BJ (cell line): ENCODE measurements at regions not wholly inside any gene's neighbourhood (a gene's known extent, or its start where the extent isn't known, plus 50 kb on each side); places are given as distances from the start of the nearest gene placed in this dataset.

Experiments used
- CTCF ChIA-PET: fragments of 350-600 bp; formaldehyde crosslinking; extraction: SDS; loops from one replicate; lab custom pipeline; 2021; ENCODE audit warnings: antibody characterized with exemption, inconsistent platforms; lab: Yijun Ruan, JAX
- POLR2A ChIA-PET: fragments of 300-600 bp; sonication (Branson Sonifier 250); formaldehyde crosslinking; extraction: SDS; loops from one replicate; lab custom pipeline; 2021; ENCODE audit warnings: antibody characterized with exemption; lab: Charles Lee
- DNase-seq: peaks from one replicate; pipeline ENCODE4 v3.0.0-alpha.2; 2011; ENCODE audit warnings: low read depth
- H3K27me3 ChIP-seq: 2 replicates; pipeline ENCODE4 v1.6.0; 2011; ENCODE audit warnings: low read length; ENCODE audit not compliant: control insufficient read depth, insufficient read depth
- H3K36me3 ChIP-seq: 2 replicates; pipeline ENCODE4 v1.5.1; 2011; ENCODE audit warnings: low read length; ENCODE audit not compliant: control insufficient read depth, insufficient read depth
- H3K4me3 ChIP-seq: 2 replicates; pipeline ENCODE4 v1.5.1; 2011; ENCODE audit warnings: low read depth, mild to moderate bottlenecking, control low read depth, low read length
- TF ChIP-seq, protein P1 (sequence below): IDR thresholded peaks from 2 replicates; pipeline ENCODE4 v1.5.1; 2011; ENCODE audit warnings: low read depth, mild to moderate bottlenecking, control low read depth, inconsistent platforms, low read length, moderate library complexity; ENCODE audit not compliant: insufficient read depth

GRCh38 chr10:21340331-21340730, 185.2 kb downstream of the SKIDA1 start:
- Histone ChIP-seq H3K27me3 (no peaks in the 10 kb centered on the region), H3K4me3 (no peak overlapping the region), H3K36me3 (no peaks in the 10 kb centered on the region)
- ChIA-PET CTCF (interaction anchor here (1.1 kb wide), 1 partner anchor 62 kb away, joined by 3 read pairs; no protein-coding TSS in a partner anchor), POLR2A (no interaction called here)
- TF ChIP-seq, protein P1, sequence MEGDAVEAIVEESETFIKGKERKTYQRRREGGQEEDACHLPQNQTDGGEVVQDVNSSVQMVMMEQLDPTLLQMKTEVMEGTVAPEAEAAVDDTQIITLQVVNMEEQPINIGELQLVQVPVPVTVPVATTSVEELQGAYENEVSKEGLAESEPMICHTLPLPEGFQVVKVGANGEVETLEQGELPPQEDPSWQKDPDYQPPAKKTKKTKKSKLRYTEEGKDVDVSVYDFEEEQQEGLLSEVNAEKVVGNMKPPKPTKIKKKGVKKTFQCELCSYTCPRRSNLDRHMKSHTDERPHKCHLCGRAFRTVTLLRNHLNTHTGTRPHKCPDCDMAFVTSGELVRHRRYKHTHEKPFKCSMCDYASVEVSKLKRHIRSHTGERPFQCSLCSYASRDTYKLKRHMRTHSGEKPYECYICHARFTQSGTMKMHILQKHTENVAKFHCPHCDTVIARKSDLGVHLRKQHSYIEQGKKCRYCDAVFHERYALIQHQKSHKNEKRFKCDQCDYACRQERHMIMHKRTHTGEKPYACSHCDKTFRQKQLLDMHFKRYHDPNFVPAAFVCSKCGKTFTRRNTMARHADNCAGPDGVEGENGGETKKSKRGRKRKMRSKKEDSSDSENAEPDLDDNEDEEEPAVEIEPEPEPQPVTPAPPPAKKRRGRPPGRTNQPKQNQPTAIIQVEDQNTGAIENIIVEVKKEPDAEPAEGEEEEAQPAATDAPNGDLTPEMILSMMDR = no peak
- no peak for DNase-seq

DNA sequence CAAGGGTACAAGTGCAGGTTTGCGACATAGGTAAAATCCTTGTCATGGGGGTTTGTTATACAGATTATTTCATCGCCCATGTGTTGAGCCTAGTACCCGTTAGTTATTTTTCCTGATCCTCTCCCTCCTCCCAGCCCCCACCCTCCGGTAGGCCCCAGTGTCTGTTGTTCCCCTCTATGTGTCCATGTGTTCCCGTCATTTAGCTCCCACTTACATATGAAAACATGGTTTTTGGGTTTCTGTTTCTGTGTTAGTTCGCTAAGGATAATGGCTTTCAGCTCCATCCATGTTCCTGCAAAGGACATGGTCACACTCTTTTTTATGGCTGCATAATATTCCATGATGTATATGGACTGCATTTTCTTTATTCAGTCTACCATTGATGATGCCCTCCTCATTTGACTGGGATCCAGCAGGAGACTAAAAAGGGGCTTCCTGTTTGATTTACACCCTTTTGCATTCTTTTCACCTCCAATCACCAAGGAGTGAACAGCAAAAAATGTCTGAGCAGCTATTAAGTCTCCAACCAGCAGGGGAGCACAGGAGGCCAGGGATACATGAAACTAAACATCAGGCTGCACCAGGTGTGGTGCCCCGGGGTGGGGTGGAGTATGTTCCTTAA, 188.2 kb downstream of the SKIDA1 start:
- DNase-seq = no peak
- POLR2A ChIA-PET = no interaction called here
- no peaks in the 10 kb centered on the region for H3K27me3 ChIP-seq
- CTCF ChIA-PET = no interaction called here
- H3K36me3 ChIP-seq = no peaks in the 10 kb centered on the region
- TF ChIP-seq, protein P1 = no peak
- H3K4me3 ChIP-seq = no peak overlapping the region

DNA sequence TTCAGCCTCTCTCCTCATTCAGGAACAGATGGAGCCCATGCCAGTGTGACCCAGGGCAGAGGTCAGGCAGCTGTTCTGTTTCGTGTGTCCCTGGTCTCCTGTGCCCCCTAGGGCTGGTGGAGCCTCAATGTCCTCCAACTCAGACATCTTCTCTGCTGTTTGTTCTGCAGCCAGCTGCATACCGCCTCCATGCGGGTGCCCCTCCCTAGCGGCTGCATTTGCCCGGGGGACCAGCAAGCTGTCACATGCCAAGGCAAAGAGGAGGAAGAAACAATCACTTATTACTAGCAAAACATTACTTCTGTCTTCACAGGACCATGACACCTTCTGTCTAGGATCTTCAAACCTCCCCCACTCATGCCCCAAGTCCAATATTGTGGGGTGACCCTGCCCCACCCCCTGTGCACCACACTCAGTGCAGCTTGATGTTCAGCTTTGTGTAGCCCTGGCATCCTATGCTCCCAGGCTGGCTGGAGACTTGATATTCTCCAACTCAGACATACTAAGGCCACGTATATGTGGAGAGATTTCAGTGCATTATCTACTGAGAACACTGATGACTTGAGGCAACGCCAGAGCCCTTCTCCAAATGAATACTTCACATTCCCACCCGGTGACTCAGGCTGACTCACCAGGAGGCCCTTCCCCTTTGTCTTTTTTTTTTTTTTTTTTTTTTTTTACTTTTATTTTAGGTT, 188.9 kb downstream of the SKIDA1 start:
- Histone ChIP-seq H3K4me3 (no peak overlapping the region), H3K27me3 (no peaks in the 10 kb centered on the region), H3K36me3 (no peaks in the 10 kb centered on the region)
- ChIA-PET POLR2A (no interaction called here), CTCF (no interaction called here)
- TF ChIP-seq, protein P1 = no peak
- peak; percentile 68 for DNase-seq

GRCh38 chr10:21334891-21335696, 190.4 kb downstream of the SKIDA1 start:
- Histone ChIP-seq H3K36me3 (no peaks in the 10 kb centered on the region), H3K27me3 (no peaks in the 10 kb centered on the region), H3K4me3 (no peak overlapping the region)
- DNase-seq = peak; percentile 70
- POLR2A ChIA-PET = no interaction called here
- TF ChIP-seq, protein P1 = no peak
- CTCF ChIA-PET = interaction anchor here (1.1 kb wide), 1 partner anchor 56 kb away, joined by 5 read pairs; no protein-coding TSS in a partner anchor

GRCh38 chr10:21330628-21331020, 194.9 kb downstream of the SKIDA1 start:
- ChIA-PET CTCF (no interaction called here), POLR2A (no interaction called here)
- Histone ChIP-seq H3K36me3 (no peaks in the 10 kb centered on the region), H3K4me3 (no peak overlapping the region), H3K27me3 (no peaks in the 10 kb centered on the region)
- no peak for DNase-seq
- TF ChIP-seq, protein P1 = no peak
